GM21390 (cell line): ENCODE measurements at regions not wholly inside any gene's neighbourhood (a gene's known extent, or its start where the extent isn't known, plus 50 kb on each side); places are given as distances from the start of the nearest gene placed in this dataset.

Experiments used
- ATAC-seq: cut with Tn5 transposase; IDR thresholded peaks from one replicate; pipeline ENCODE4 v1.9.1; 2021; ENCODE audit not compliant: unreplicated experiment

DNA sequence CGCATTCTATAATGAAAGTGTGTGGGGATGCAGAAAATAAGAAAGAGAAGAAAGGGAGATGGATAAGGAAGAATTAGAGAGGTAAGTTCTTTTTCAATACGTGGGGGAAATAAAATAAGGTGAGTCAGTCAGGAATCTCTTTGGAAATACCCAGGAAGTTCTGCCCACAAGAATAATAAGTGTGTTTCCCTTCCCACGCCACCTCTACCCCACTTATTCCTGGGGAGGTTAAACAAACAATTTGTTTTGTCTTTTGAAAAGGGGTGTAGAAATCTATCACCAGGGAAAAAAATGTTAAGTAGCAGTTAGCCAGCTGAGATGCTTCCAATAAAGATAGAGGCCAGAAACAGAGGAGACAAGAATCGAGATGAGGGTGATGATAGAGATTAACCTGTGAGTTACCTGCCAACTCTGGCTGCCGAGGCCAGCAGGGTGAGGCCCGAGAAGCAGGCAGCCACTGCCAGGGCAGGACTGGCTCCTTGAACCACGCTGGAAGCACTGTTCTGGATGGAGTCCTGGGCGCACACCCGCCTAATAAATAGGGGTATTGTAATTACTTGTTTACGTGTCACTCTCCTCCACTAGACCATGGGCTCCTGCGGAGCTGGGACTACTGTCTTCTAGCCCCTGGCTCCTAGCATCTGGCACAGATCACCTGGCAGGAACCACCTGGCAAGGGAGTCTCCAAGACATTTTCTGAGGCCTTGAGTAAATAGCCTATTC, 191.3 kb downstream of the FGFR2 start:
- no peak for ATAC-seq

DNA sequence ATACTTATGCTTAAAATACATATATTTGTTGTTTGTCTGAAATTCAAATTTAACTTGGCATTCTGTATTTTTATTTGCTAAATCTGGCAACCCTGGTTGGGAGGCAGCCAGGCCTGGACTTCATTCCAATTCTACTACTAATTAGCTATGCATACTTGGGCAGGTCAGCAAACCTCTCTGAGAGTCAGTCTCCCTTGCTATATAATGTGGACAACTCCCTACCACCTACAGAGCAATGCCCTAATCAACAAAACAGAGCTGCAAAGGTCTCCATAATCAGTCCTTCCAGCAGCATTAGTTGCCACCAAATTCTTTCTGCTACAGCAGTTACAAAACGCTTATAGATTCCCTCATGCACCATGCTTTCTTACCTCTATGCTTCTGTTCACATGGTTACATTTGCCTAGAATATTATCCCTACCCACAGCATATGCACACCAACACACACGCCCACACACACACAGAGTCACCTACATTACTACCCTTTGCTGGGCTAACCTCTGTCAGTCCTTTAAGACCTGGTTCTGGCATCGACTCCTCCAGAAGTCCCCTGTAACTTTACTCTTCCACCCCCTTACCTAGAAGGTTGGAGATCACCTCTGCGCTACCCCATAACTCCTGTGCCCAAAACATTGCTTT, 188.7 kb downstream of the FGFR2 start:
- ATAC-seq: no peak

DNA sequence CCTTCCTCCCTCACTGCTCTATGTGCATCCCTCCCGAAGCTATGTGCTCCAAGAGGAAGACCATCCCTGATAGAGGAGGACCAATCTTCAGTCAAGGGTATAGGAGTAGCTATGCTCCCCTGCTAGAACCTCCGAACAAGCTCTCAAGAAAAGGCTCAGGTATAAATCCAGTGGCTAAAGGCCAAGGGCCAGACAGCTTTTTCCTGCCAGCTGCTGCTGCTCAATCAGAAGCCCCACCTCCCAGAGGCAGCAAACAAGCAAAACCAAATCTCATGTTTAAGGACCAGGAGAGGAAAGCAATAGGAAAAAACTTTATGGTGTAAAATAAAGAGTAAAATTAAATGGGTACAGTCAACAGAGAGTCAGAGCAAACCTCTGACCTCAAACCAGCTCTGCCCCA, 187.2 kb downstream of the FGFR2 start:
- ATAC-seq: no peak

DNA sequence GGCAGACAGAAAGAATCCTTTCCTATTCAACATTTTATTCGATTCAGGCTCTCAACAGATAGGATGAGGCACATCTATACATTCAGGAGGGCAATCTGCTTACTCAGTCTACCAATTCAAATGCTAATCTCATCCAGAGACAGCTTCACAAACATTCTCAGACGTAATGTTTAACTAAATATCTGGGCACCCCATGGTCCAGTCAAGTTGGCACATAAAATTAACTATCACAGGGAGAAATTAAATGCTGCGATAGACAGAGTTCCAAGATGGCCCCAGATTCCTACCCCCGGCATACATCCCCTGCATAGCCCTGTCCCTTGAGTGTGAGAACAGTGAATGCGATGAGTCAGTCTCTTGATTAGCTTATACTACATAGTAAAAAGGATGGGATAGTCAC, 184.3 kb downstream of the FGFR2 start:
- no peak for ATAC-seq

DNA sequence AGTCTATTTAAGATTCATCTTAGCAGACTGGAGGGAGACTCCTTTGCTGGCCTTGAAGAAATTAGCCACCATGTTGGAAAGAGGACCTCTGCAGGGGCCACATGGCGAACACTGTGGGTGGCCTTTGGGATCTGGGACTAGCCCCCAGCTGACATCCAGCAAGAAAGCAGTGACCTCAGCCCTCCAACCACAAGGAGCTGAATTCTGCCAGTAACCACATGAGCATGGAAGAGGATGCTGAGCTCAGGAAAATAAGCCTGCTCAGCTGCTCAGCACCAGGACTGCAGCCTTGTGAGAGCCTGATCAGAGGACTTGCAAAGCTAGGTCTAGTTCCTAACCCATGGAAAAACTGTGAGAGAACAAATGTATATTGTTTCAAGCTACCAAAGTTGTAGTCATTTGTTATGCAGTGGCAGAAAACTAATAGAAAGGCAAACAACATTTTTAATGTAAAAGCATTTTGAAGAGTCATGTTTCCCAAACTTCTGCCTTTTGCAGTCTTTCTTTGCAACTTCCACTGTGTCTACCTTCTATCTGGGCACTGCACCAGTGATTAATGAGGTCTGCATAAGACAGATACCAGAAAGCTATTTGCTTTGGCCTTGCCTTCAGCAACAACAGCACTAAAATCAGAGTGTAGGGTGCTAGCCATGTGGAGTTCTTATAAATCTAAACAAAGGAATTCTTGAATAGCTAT, 183.7 kb downstream of the FGFR2 start:
- ATAC-seq: no peak

DNA sequence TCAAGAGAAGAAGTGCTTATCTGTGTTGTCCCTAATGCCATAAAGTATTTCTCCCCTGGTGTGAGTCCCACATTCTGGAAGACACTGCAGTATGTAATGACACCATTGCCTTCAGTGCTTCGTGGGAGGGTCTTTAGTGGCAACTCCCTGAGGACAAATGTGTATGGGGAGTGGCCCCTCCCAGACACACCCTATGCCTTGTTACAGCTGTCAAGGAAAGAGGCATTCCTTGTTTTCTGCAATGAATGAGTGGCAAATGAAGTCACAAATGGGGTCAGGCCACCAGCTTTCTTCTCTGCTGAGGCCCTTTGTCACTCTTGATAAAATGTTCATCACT, 183.2 kb downstream of the FGFR2 start:
- ATAC-seq: no peak

DNA sequence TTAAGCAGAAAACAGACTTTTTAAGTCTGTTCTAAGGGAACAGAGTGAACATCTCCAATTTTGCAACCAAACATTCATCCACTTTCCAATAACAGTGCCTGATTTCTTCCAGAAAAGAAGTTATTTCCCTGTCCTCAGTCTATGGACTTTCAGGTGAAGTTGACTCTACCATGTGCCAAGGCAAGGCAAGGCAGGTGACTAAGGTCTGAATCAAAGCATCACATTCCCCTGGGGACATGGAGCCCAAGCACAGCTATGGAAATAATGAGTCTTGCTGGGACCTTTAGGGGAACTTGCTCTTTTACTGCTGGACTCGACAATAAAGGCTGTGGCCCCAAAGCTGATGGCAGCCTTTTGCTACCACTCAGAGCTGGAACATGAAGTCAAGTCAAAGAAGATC, 182.2 kb downstream of the FGFR2 start:
- ATAC-seq: no peak

DNA sequence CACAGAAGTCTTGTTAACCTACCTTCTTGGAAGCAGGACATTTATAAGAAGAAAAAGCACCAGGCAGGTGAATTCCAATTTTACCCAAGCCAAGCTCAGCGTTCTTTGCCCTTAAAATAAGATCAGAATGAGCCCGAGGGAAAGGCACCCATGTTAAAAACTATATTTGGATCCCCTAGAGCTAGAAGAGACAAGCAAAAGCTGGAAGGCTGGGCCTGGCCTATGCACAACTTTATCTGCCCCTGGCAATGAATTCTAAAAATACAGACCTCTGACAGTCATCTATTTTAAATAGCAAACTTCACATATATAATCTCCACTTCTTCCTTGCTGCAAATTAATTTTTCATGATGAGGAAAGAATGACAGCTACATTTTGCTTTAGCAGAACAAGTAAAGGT, 180.9 kb downstream of the FGFR2 start:
- ATAC-seq: no peak

DNA sequence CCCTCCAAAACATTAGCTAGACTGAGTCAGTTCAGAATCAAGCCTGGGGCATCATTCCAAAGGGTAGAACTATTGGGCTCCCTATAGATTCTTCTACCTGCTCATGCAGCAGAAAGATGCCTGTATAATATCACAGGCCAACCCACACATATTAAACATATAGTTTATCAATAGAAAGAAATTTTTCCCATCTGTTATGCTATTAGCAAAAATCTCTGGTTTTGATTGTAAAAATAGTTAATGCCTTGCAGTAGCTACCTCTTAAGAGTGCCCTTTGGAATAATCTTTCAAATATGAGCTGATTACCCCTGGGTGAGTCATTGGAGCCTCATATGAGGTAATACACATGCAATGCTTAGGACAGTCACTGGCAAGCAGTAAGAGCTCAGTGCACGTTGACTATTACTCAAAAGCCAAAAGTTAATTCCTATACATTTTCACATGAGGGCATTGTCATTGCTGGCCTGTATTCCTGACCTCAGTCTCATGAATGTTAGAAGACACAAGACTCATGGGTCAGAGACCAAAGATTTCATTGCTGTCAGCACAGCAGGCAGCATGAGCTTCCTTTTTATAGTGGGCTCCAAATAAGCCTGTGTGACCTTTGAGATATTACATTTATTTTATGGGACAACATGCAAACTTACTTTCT, 180.0 kb downstream of the FGFR2 start:
- ATAC-seq: no peak

DNA sequence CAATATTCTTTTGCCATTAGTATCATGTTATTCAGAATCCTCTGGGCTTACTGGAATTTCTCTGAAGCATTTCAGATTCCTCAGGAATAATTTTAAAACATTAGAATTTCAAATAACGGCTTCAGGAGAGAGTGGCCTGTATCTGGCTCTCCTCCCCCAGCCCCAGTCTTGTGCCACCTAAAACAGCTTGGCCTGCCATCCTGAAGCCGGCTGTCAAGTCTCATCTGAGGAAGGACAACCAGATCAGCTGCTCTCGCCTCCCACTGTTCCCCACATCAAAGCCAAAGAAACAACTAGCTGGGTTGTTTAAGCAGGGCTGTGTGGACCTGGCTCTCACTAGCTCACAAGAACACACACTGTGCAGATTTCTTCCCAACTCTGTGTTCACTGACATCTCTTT, 178.2 kb downstream of the FGFR2 start:
- ATAC-seq: no peak

DNA sequence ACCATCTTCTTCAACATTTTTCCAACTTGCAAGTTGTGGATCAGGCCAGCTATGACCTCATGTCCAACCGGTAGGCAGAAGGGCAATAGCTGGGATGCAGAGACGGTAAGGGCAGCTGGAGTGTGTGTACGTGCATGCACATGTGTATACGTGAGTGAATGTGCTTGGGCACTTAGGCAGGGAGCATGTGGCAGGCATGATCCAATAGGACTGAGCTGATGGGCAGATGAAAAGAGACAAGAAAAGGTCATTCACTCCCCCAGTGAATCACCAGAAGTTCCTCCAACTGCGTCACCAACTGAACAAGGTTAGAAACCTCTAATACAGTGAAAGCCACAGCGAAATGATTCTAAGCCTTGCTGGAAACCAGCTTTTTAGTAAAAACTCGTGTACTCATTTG, 176.1 kb downstream of the FGFR2 start:
- ATAC-seq: no peak

DNA sequence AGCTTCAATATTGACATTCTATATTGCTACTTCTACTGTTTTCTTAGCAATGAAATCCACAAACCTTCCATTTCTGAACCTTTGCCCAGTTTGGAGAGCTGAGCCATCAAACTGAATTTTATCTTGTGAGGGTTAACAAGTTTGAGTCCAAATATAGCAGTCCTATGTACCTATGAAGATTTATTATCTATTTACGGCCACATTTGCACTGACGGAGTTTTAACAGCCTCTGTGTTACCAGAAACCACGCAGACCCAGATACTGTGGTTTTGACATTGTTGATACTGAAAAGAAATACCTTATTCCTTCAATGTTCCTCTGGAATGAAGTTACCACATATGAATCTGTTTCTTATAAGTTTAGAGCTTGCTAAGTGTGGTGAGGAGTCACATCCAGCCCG, 172.6 kb downstream of the FGFR2 start:
- ATAC-seq: no peak

DNA sequence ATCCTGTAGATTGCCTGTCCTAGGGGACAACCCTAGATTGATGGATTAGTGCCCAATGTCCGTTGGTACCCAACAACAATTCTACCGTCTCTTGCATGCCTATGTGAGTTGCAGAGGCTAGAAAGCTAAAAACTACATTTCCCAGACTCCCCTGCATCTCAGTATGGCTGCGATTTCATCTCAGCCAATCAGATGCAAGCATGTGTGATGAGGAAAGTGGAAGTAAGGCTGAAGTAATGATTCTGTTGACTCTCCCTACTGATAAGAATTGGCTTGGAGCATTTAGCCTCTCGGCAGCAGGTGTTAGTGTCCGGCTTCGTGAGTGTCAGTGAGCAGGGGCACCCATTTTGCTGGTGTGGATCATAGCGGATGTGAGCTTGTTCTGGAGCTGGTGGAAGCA, 171.9 kb downstream of the FGFR2 start:
- no peak for ATAC-seq
